SK-N-SH treated with all-trans-retinoic acid at 6 μM for 48 hours (cell line): ENCODE measurements at regions not wholly inside any gene's neighbourhood (a gene's known extent, or its start where the extent isn't known, plus 50 kb on each side); places are given as distances from the start of the nearest gene placed in this dataset.
A peak's percentile ranks its signal among the peaks of the same experiment; 100 is the strongest.

ENCODE experiments used
- ATAC-seq: fragments of 200-7000 bp; cut with Tn5 transposase; 3 replicates; pipeline ENCODE4 v1.9.1; 2020; ENCODE audit warnings: mild to moderate bottlenecking, moderate library complexity
- ARNTL ChIP-seq: fragments of 450-650 bp; formaldehyde crosslinking; IDR thresholded peaks from 2 replicates; pipeline ENCODE4 v1.5.0; 2020; ENCODE audit warnings: low read depth, mild to moderate bottlenecking, moderate library complexity, borderline replicate concordance
- BACH2 ChIP-seq: fragments of 250-450 bp; sonication (Bioruptor Pico); IDR thresholded peaks from 2 replicates; pipeline ENCODE4 v1.9.0; 2021; ENCODE audit warnings: mild to moderate bottlenecking, borderline replicate concordance
- CSDC2 ChIP-seq: fragments of 250-450 bp; sonication (Bioruptor Pico); IDR thresholded peaks from 2 replicates; pipeline ENCODE4 v1.5.0; 2020; ENCODE audit warnings: mild to moderate bottlenecking, moderate library complexity
- CSRNP3 ChIP-seq: fragments of 250-450 bp; sonication (Bioruptor Pico); IDR thresholded peaks from 2 replicates; pipeline ENCODE4 v1.5.1; 2021; ENCODE audit warnings: mild to moderate bottlenecking, moderate library complexity
- ESRRG ChIP-seq: fragments of 250-450 bp; sonication (Bioruptor Pico); IDR thresholded peaks from 2 replicates; pipeline ENCODE4 v1.6.1; 2021; ENCODE audit warnings: mild to moderate bottlenecking
- GLIS3 ChIP-seq: fragments of 250-450 bp; sonication (Bioruptor Pico); IDR thresholded peaks from 2 replicates; pipeline ENCODE4 v1.5.0; 2020; ENCODE audit warnings: mild to moderate bottlenecking, moderate library complexity
- ISL1 ChIP-seq: fragments of 250-450 bp; sonication (Bioruptor Pico); IDR thresholded peaks from 2 replicates; pipeline ENCODE4 v2.1.2; 2022; ENCODE audit warnings: mild to moderate bottlenecking, moderate library complexity
- OSR1 ChIP-seq: fragments of 250-450 bp; sonication (Bioruptor Pico); IDR thresholded peaks from 2 replicates; pipeline ENCODE4 v1.8.0; 2022; ENCODE audit warnings: moderate library complexity, mild to moderate bottlenecking, inconsistent platforms
- PATZ1 ChIP-seq: fragments of 250-450 bp; sonication (Bioruptor Pico); IDR thresholded peaks from 2 replicates; pipeline ENCODE4 v1.8.0; 2020; ENCODE audit warnings: mild to moderate bottlenecking, moderate library complexity, borderline replicate concordance
- POU6F1 ChIP-seq: fragments of 250-450 bp; sonication (Bioruptor Pico); IDR thresholded peaks from 2 replicates; pipeline ENCODE4 v1.8.0; 2021; ENCODE audit warnings: low read depth, mild to moderate bottlenecking, moderate library complexity, borderline replicate concordance
- PPARA ChIP-seq: fragments of 250-450 bp; sonication (Bioruptor Pico); IDR thresholded peaks from 2 replicates; pipeline ENCODE4 v1.5.0; 2020; ENCODE audit warnings: mild to moderate bottlenecking, borderline replicate concordance
- RARB ChIP-seq: fragments of 250-450 bp; sonication (Bioruptor Pico); IDR thresholded peaks from 2 replicates; pipeline ENCODE4 v1.8.0; 2021; ENCODE audit warnings: mild to moderate bottlenecking, moderate library complexity
- SNAI2 ChIP-seq: fragments of 250-450 bp; sonication (Bioruptor Pico); IDR thresholded peaks from 2 replicates; pipeline ENCODE4 v1.5.0; 2020; ENCODE audit warnings: mild to moderate bottlenecking, moderate library complexity
- TCF4 ChIP-seq: fragments of 250-450 bp; sonication (Bioruptor Pico); IDR thresholded peaks from 2 replicates; pipeline ENCODE4 v1.8.0; 2021; ENCODE audit warnings: mild to moderate bottlenecking, moderate library complexity, borderline replicate concordance
- TOX ChIP-seq: fragments of 250-450 bp; sonication (Bioruptor Pico); IDR thresholded peaks from 2 replicates; pipeline ENCODE4 v1.8.0; 2021; ENCODE audit warnings: mild to moderate bottlenecking, moderate library complexity, borderline replicate concordance
- TSHZ2 ChIP-seq: fragments of 250-450 bp; sonication (Bioruptor Pico); IDR thresholded peaks from 2 replicates; pipeline ENCODE4 v1.5.0; 2020; ENCODE audit warnings: mild to moderate bottlenecking, moderate library complexity
- ZC3H10 ChIP-seq: fragments of 250-450 bp; sonication (Bioruptor Pico); IDR thresholded peaks from 2 replicates; pipeline ENCODE4 v1.5.1; 2021; ENCODE audit warnings: mild to moderate bottlenecking, moderate library complexity
- ZFP3 ChIP-seq: fragments of 250-450 bp; sonication (Bioruptor Pico); IDR thresholded peaks from 2 replicates; pipeline ENCODE4 v1.5.0; 2020; ENCODE audit warnings: mild to moderate bottlenecking, moderate library complexity
- ZFP30 ChIP-seq: fragments of 450-650 bp; formaldehyde crosslinking; IDR thresholded peaks from 2 replicates; pipeline ENCODE4 v1.5.0; 2022; ENCODE audit warnings: mild to moderate bottlenecking, moderate library complexity
- ZNF565 ChIP-seq: fragments of 450-650 bp; formaldehyde crosslinking; conservative IDR thresholded peaks from 2 replicates; pipeline ENCODE4 v1.5.0; 2020; ENCODE audit warnings: low read depth, mild to moderate bottlenecking, moderate library complexity
- ZNF8 ChIP-seq: fragments of 450-650 bp; formaldehyde crosslinking; IDR thresholded peaks from 2 replicates; pipeline ENCODE4 v1.5.0; 2020; ENCODE audit warnings: mild to moderate bottlenecking, moderate library complexity

GRCh38 chr2:195496991-195497390, 160.0 kb upstream of the SLC39A10 start:
- TF ChIP-seq BACH2, result no peak
- no peak for TF ChIP-seq CSDC2
- no peak for TF ChIP-seq TOX
- TF ChIP-seq ARNTL (CRISPR knock-in tag), result no peak
- ATAC-seq, result no peak

- ATAC-seq, result no peak
- TF ChIP-seq ZFP30 (no peak), ZNF8 (no peak), BACH2 (no peak), ARNTL (CRISPR knock-in tag) (no peak), PATZ1 (CRISPR knock-in tag) (no peak), OSR1 (CRISPR knock-in tag) (no peak), GLIS3 (CRISPR knock-in tag) (no peak), RARB (CRISPR knock-in tag) (no peak), TOX (no peak), CSDC2 (no peak), PPARA (CRISPR knock-in tag) (no peak), SNAI2 (no peak), ZC3H10 (CRISPR knock-in tag) (no peak), ZNF565 (CRISPR knock-in tag) (no peak), TCF4 (no peak), CSRNP3 (CRISPR knock-in tag) (no peak), ESRRG (CRISPR knock-in tag) (no peak)
Observed at GRCh38 chr2:195495966-195496365, 161.1 kb upstream of the SLC39A10 start.

- TF ChIP-seq ISL1 (CRISPR knock-in tag), result no peak
- TF ChIP-seq ZFP30, result no peak
- TF ChIP-seq ZC3H10 (CRISPR knock-in tag), result no peak
- no peak for TF ChIP-seq PATZ1 (CRISPR knock-in tag)
- no peak for TF ChIP-seq ZNF8
- no peak for TF ChIP-seq ARNTL (CRISPR knock-in tag)
- TF ChIP-seq GLIS3 (CRISPR knock-in tag), result no peak
- no peak for TF ChIP-seq ESRRG (CRISPR knock-in tag)
- TF ChIP-seq PPARA (CRISPR knock-in tag), result no peak
- no peak for TF ChIP-seq CSDC2
- TF ChIP-seq, all 23 proteins: peak for 0
- no peak for ATAC-seq
Observed at GRCh38 chr2:195495351-195495750, 161.7 kb upstream of the SLC39A10 start.

GRCh38 chr2:195494451-195494850, 162.6 kb upstream of the SLC39A10 start:
- no peak for TF ChIP-seq ZC3H10 (CRISPR knock-in tag)
- TF ChIP-seq ISL1 (CRISPR knock-in tag), result peak; percentile 45; the same call in 1 of the 2 replicates
- peak; percentile 34; the same call in 2 of the 3 replicates for ATAC-seq

GRCh38 chr2:195493416-195493815, 163.6 kb upstream of the SLC39A10 start:
- no peak for ATAC-seq
- TF ChIP-seq ZFP30 (no peak), ZNF8 (no peak), ZFP3 (CRISPR knock-in tag) (no peak), TCF4 (no peak), POU6F1 (CRISPR knock-in tag) (no peak), ARNTL (CRISPR knock-in tag) (no peak), TSHZ2 (CRISPR knock-in tag) (no peak), CSDC2 (no peak), PPARA (CRISPR knock-in tag) (no peak), ZNF565 (CRISPR knock-in tag) (no peak), PATZ1 (CRISPR knock-in tag) (no peak), ISL1 (CRISPR knock-in tag) (no peak), TOX (no peak), ESRRG (CRISPR knock-in tag) (no peak), SNAI2 (no peak), RARB (CRISPR knock-in tag) (no peak)
